GM12892 (cell line): ENCODE measurements at regions not wholly inside any gene's neighbourhood (a gene's known extent, or its start where the extent isn't known, plus 50 kb on each side); places are given as distances from the start of the nearest gene placed in this dataset.

Source experiments
- POLR2A ChIP-seq: IDR thresholded peaks from 2 replicates; pipeline ENCODE4 v1.6.1; 2011; ENCODE audit warnings: low read depth, low read length, control low read depth
- POLR2AphosphoS5 ChIP-seq: IDR thresholded peaks from 2 replicates; pipeline ENCODE4 v1.6.1; 2011; ENCODE audit warnings: low read depth, low read length, control low read depth
- TAF1 ChIP-seq: IDR thresholded peaks from 2 replicates; pipeline ENCODE4 v1.6.1; 2011; ENCODE audit warnings: low read depth, mild to moderate bottlenecking, control low read depth, low read length, borderline replicate concordance

DNA sequence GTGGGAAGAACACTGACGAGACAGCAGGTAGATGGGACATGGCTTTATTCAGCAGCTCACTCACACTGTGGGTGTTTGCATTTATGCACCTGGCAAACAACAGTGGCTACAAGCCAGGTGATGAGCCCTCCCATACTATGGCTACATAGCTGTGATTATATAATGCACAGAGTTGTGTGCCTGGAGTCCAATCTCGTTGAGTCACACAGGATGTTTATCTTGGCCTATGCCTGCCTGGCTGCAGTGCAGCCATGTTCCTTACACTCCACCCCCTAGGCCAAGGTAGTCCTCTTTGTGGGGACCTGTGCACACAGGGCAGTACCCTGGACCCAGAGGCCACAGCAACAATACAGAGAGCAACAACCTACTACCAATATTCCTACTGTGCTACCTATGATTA lies 1643.8 kb downstream of the MRPL39 start:
- TF ChIP-seq POLR2A (no peak), POLR2AphosphoS5 (no peak), TAF1 (no peak)
